ENCODE measurements at regions not wholly inside any gene's neighbourhood (a gene's known extent, or its start where the extent isn't known, plus 50 kb on each side); places are given as distances from the start of the nearest gene placed in this dataset.

GRCh38 chr15:81540909-81541308, 166.9 kb upstream of the TMC3 start:
- CTCF ChIA-PET = no interaction called here
- Mint-ChIP-seq H3K9me3 (ENCODE audit: unreplicated experiment) (no peaks in the 10 kb centered on the region), H3K36me3 (ENCODE audit: insufficient read depth, unreplicated experiment) (no peaks in the 10 kb centered on the region), H3K27ac (ENCODE audit: unreplicated experiment) (no peak overlapping the region), H3K27me3 (ENCODE audit: insufficient read depth, unreplicated experiment) (peaks cover 8% of the 10 kb centered on the region), H3K4me3 (ENCODE audit: unreplicated experiment) (no peak overlapping the region), H3K4me1 (ENCODE audit: low read depth, unreplicated experiment) (no peaks in the 10 kb centered on the region)
- no peaks in the 10 kb centered on the region for H3K27me3 ChIP-seq (replicated peaks; ENCODE audit: control insufficient read depth, insufficient read depth, low read length)
- no peak overlapping the region for H3K4me3 ChIP-seq (ENCODE audit: low read depth, low read length)
- H3K4me1 ChIP-seq = no peaks in the 10 kb centered on the region
- TF ChIP-seq, protein P1, sequence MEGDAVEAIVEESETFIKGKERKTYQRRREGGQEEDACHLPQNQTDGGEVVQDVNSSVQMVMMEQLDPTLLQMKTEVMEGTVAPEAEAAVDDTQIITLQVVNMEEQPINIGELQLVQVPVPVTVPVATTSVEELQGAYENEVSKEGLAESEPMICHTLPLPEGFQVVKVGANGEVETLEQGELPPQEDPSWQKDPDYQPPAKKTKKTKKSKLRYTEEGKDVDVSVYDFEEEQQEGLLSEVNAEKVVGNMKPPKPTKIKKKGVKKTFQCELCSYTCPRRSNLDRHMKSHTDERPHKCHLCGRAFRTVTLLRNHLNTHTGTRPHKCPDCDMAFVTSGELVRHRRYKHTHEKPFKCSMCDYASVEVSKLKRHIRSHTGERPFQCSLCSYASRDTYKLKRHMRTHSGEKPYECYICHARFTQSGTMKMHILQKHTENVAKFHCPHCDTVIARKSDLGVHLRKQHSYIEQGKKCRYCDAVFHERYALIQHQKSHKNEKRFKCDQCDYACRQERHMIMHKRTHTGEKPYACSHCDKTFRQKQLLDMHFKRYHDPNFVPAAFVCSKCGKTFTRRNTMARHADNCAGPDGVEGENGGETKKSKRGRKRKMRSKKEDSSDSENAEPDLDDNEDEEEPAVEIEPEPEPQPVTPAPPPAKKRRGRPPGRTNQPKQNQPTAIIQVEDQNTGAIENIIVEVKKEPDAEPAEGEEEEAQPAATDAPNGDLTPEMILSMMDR (IDR thresholded peaks at IDR 0.05; ENCODE audit: insufficient read depth in 1 of 2, low read depth in 1 of 2, low read length in 1 of 2, severe bottlenecking in 1 of 2, unreplicated experiment in 1 of 2) = no peak
- no peaks in the 10 kb centered on the region for H3K36me3 ChIP-seq (ENCODE audit: control insufficient read depth, insufficient read depth, low read length)
- no TSS peak for BruUV-seq (replicated peaks)
- POLR2A ChIA-PET = no interaction called here
- DNase-seq = no peak
- intact Hi-C loops (cut with micrococcal nuclease; ENCODE audit: unreplicated experiment) = no loop called here
- no peaks in the 10 kb centered on the region for H3K9me3 ChIP-seq

DNA sequence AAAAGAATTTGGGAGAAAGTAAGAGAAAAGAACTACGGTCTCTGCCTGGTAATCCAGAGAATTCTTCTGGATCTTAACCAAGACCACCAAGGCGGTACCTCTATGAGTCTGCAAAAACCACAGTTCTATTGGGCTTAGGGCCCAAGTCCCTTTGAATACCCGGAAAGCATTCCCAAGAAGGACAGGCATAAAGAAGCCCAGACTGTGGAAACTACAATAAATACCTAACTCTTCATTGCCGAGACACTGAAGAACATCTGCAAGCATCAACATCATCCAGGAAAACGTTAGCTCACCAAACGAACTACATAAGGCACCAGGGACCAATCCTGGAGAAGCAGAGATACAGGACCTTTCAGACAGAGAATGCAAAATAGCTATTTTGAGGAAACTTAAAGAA, 162.3 kb upstream of the TMC3 start:
- H3K36me3 Mint-ChIP-seq (ENCODE audit: insufficient read depth, unreplicated experiment) = no peaks in the 10 kb centered on the region

GRCh38 chr15:81534124-81534523, 160.1 kb upstream of the TMC3 start:
- ChIA-PET CTCF (no interaction called here), POLR2A (no interaction called here)
- H3K9me3 ChIP-seq = no peaks in the 10 kb centered on the region
- no peaks in the 10 kb centered on the region for H3K27me3 ChIP-seq (replicated peaks; ENCODE audit: control insufficient read depth, insufficient read depth, low read length)
- Mint-ChIP-seq H3K4me1 (ENCODE audit: low read depth, unreplicated experiment) (no peaks in the 10 kb centered on the region), H3K4me3 (ENCODE audit: unreplicated experiment) (no peak overlapping the region), H3K9me3 (ENCODE audit: unreplicated experiment) (no peaks in the 10 kb centered on the region), H3K36me3 (ENCODE audit: insufficient read depth, unreplicated experiment) (no peaks in the 10 kb centered on the region), H3K27ac (ENCODE audit: unreplicated experiment) (no peak overlapping the region), H3K27me3 (ENCODE audit: insufficient read depth, unreplicated experiment) (peaks cover 19% of the 10 kb centered on the region)
- no peak overlapping the region for H3K4me3 ChIP-seq (ENCODE audit: low read depth, low read length)
- H3K4me1 ChIP-seq = no peaks in the 10 kb centered on the region
- TF ChIP-seq, protein P1 (IDR thresholded peaks at IDR 0.05; ENCODE audit: insufficient read depth in 1 of 2, low read depth in 1 of 2, low read length in 1 of 2, severe bottlenecking in 1 of 2, unreplicated experiment in 1 of 2) = no peak
- intact Hi-C loops (cut with micrococcal nuclease; ENCODE audit: unreplicated experiment) = no loop called here
- no TSS peak for BruUV-seq (replicated peaks)
- DNase-seq = no peak
- H3K36me3 ChIP-seq (ENCODE audit: control insufficient read depth, insufficient read depth, low read length) = no peaks in the 10 kb centered on the region

More for the DNA sequence above, 162.3 kb upstream of the TMC3 start:
- intact Hi-C loops (cut with micrococcal nuclease; ENCODE audit: unreplicated experiment) = no loop called here
- H3K9me3 Mint-ChIP-seq (ENCODE audit: unreplicated experiment) = no peaks in the 10 kb centered on the region
- H3K27me3 Mint-ChIP-seq (ENCODE audit: insufficient read depth, unreplicated experiment) = peaks cover 19% of the 10 kb centered on the region
- H3K4me1 Mint-ChIP-seq (ENCODE audit: low read depth, unreplicated experiment) = no peaks in the 10 kb centered on the region
- H3K4me1 ChIP-seq = no peaks in the 10 kb centered on the region
- ChIA-PET POLR2A (no interaction called here), CTCF (no interaction called here)
- DNase-seq = no peak
- no peak overlapping the region for H3K27ac Mint-ChIP-seq (ENCODE audit: unreplicated experiment)
- H3K4me3 Mint-ChIP-seq (ENCODE audit: unreplicated experiment) = no peak overlapping the region
- no peak overlapping the region for H3K4me3 ChIP-seq (ENCODE audit: low read depth, low read length)
- TF ChIP-seq, protein P1 (IDR thresholded peaks at IDR 0.05; ENCODE audit: insufficient read depth in 1 of 2, low read depth in 1 of 2, low read length in 1 of 2, severe bottlenecking in 1 of 2, unreplicated experiment in 1 of 2) = no peak
- no TSS peak for BruUV-seq (replicated peaks)
- H3K27me3 ChIP-seq (replicated peaks; ENCODE audit: control insufficient read depth, insufficient read depth, low read length) = no peaks in the 10 kb centered on the region
- H3K36me3 ChIP-seq (ENCODE audit: control insufficient read depth, insufficient read depth, low read length) = no peaks in the 10 kb centered on the region
- no peaks in the 10 kb centered on the region for H3K9me3 ChIP-seq
